ENCODE measurements at regions not wholly inside any gene's neighbourhood (a gene's known extent, or its start where the extent isn't known, plus 50 kb on each side); places are given as distances from the start of the nearest gene placed in this dataset.

DNA sequence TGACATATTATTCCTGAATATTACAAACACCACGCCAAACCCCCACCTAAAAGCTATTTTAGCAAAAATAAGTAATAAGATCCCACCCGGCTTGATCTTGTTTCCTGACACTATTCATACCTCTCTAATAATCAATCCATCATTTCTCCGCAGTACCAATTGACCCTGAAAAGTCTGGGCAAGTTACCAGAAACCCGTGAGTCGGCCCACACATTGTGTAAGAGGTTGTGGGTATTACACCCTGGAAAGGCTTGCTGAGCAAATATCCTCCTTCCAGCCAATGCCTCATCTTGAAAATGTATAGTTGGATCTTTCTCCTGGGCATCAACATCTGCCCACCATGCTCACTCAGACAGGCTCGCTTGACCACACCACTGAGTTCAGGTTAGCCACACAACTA, 451.0 kb downstream of the TTLL7 start:
- H3K27ac ChIP-seq = no peak overlapping the region
- TF ChIP-seq ZFX (IDR thresholded peaks at IDR 0.05) (no peak), CTCF (conservative IDR thresholded peaks at IDR 0.05) (no peak)

GRCh38 chr1:83546874-83547273, 452.1 kb downstream of the TTLL7 start:
- no peak overlapping the region for H3K27ac ChIP-seq
- no peak for TF ChIP-seq ZFX (IDR thresholded peaks at IDR 0.05)
- TF ChIP-seq CTCF (conservative IDR thresholded peaks at IDR 0.05) = no peak

- no peak overlapping the region; the same call in 1 of the 2 replicates for H3K27ac ChIP-seq
- no peak for TF ChIP-seq ZFX (IDR thresholded peaks at IDR 0.05)
- peak; percentile 65 for TF ChIP-seq CTCF (conservative IDR thresholded peaks at IDR 0.05)
Measured at GRCh38 chr1:83545066-83545862, 453.7 kb downstream of the TTLL7 start.

GRCh38 chr1:83543222-83543973, 455.5 kb downstream of the TTLL7 start:
- TF ChIP-seq ZFX (IDR thresholded peaks at IDR 0.05) (no peak), CTCF (conservative IDR thresholded peaks at IDR 0.05) (no peak)
- H3K27ac ChIP-seq = no peak overlapping the region

GRCh38 chr1:83531521-83532309, 467.2 kb downstream of the TTLL7 start:
- no peak for TF ChIP-seq ZFX (IDR thresholded peaks at IDR 0.05)
- TF ChIP-seq CTCF (conservative IDR thresholded peaks at IDR 0.05) = no peak

DNA sequence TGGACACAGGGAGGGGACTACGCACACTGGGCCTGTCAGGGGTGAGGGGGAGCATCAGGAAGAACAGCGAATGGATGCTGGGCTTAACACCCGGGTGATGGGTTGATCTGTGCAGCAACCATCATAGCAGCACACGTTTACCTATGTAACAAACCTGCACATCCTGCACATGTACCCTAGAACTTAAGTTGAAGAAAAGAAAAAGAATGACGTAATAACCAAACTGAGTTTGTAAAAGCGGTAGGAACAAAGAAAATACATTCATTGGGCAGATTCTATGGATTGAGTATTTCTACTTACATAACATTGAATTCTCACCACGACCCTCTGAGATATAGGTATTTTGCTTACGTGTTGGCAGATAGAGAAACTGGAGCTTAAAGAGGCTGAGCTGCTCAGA, 468.4 kb downstream of the TTLL7 start:
- no peak for TF ChIP-seq CTCF (conservative IDR thresholded peaks at IDR 0.05)
- no peak overlapping the region for H3K27ac ChIP-seq

More at GRCh38 chr1:83531521-83532309, 467.2 kb downstream of the TTLL7 start:
- H3K27ac ChIP-seq = no peak overlapping the region

All from C4-2B (cell line).